K562 (cell line): ENCODE measurements at regions not wholly inside any gene's neighbourhood (a gene's known extent, or its start where the extent isn't known, plus 50 kb on each side); places are given as distances from the start of the nearest gene placed in this dataset.

Experiments
- ATAC-seq: fragments of 200-7000 bp; cut with Tn5 transposase; 3 replicates; pipeline ENCODE4 v1.9.1; 2020; ENCODE audit warnings: moderate library complexity
- BruUV-seq: library from RNA; stranded (reverse); fragments of 400-500 nt; replicated peaks from 2 replicates; lab custom pipeline; 2021; lab: Mats Ljungman, UMichigan
- CTCF ChIA-PET: fragments of 300-600 bp; formaldehyde crosslinking; extraction: SDS; loops from one replicate; lab custom pipeline; 2021; ENCODE audit warnings: low intra/inter-chr PET ratio; lab: Yijun Ruan, JAX
- POLR2A ChIA-PET: fragments of 300-600, 350-650 bp; sonication (Branson Sonifier 250); formaldehyde crosslinking; extraction: SDS; loops from one replicate; lab custom pipeline; 2021; ENCODE audit warnings: antibody characterized with exemption, inconsistent platforms; lab: Yijun Ruan, JAX
- DNase-seq, 4 experiments: peaks; one replicate each; pipeline versions ENCODE4 v3.0.0 to v3.0.0-alpha.2; 2011 to 2018; ENCODE audit warnings: low spot score in 3 of 4, mixed read lengths in 3 of 4; ENCODE audit errors: extremely low read depth in 1 of 4
- FAIRE-seq: peaks from 2 replicates; lab custom pipeline; 2011; peaks lifted over from hg19 to GRCh38; lab: Jason Lieb, UNC
- H2AFZ ChIP-seq: 2 replicates; pipeline ENCODE4 v1.6.0; 2011; ENCODE audit warnings: low read depth, low read length, control low read depth, inconsistent platforms
- H3K27ac ChIP-seq: fragments of 200-600 bp; 3 replicates; pipeline ENCODE4 v1.8.0; 2011; ENCODE audit warnings: low read depth, mild to moderate bottlenecking, control low read depth, inconsistent platforms, low read length, moderate library complexity, mixed read lengths; ENCODE audit errors: extremely low read depth
- H3K27me3 ChIP-seq, 2 experiments: fragments of 300-600 bp in 1 of 2; 2 replicates in 1 of 2; 3 replicates in 1 of 2; pipeline versions ENCODE4 v1.6.0 to v1.8.0; 2011; ENCODE audit warnings: inconsistent platforms in 2 of 2, low read length in 2 of 2, mild to moderate bottlenecking in 1 of 2, mixed read lengths in 1 of 2, moderate library complexity in 1 of 2; ENCODE audit not compliant: control insufficient read depth in 2 of 2, insufficient read depth in 2 of 2
- H3K36me3 ChIP-seq: fragments of 300-600 bp; 3 replicates; pipeline ENCODE4 v1.8.0; 2011; ENCODE audit warnings: mild to moderate bottlenecking, low read length, inconsistent platforms; ENCODE audit not compliant: control insufficient read depth, insufficient read depth
- H3K4me1 ChIP-seq, 2 experiments: fragments of 200-600 bp in 1 of 2; replicated peaks in 1 of 2; 2 replicates in 1 of 2; 3 replicates in 1 of 2; pipeline versions ENCODE4 v1.5.1 to v1.8.0; 2011; ENCODE audit warnings: inconsistent platforms in 2 of 2, low read length in 2 of 2, mild to moderate bottlenecking in 1 of 2, mixed read lengths in 1 of 2, moderate library complexity in 1 of 2; ENCODE audit not compliant: control insufficient read depth in 2 of 2, insufficient read depth in 2 of 2
- H3K4me2 ChIP-seq: 2 replicates; pipeline ENCODE4 v1.6.1; 2011; ENCODE audit warnings: low read length, control low read depth, inconsistent platforms, mixed read lengths; ENCODE audit not compliant: insufficient read depth
- H3K4me3 ChIP-seq: fragments of 200-600 bp; sonication (generic), shearing (Covaris generic); 2 replicates; pipeline ENCODE4 v1.5.1; 2016; ENCODE audit warnings: control low read depth, inconsistent platforms
- H3K79me2 ChIP-seq: fragments of 200-600 bp; 3 replicates; pipeline ENCODE4 v1.8.0; 2011; ENCODE audit warnings: low read length, inconsistent platforms; ENCODE audit not compliant: control insufficient read depth, insufficient read depth
- H3K9ac ChIP-seq, 2 experiments: 2 replicates each; pipeline versions ENCODE4 v1.6.0 to v1.6.1; 2011; ENCODE audit warnings: low read depth in 2 of 2, low read length in 2 of 2, control low read depth in 1 of 2, inconsistent platforms in 1 of 2, mild to moderate bottlenecking in 1 of 2, mixed read lengths in 1 of 2; ENCODE audit not compliant: insufficient read depth in 1 of 2
- H3K9me1 ChIP-seq: one replicate; pipeline ENCODE4 v1.6.0; 2011; ENCODE audit warnings: inconsistent platforms, mild to moderate bottlenecking, low read length, moderate library complexity; ENCODE audit not compliant: control insufficient read depth, insufficient read depth
- H3K9me3 ChIP-seq: replicated peaks from 2 replicates; pipeline ENCODE4 v1.5.1; 2011; ENCODE audit warnings: low read depth, low read length, inconsistent platforms; ENCODE audit not compliant: control insufficient read depth, insufficient read depth
- H4K20me1 ChIP-seq: replicated peaks from 2 replicates; pipeline ENCODE4 v1.6.1; 2011; ENCODE audit warnings: low read length, inconsistent platforms, mixed read lengths; ENCODE audit not compliant: control insufficient read depth, insufficient read depth
- BACH1 ChIP-seq: fragments of 200-800 bp; sonication (Bioruptor generic); IDR thresholded peaks from 2 replicates; pipeline ENCODE4 v1.6.1; 2016; ENCODE audit warnings: missing genetic modification characterization, missing compliant biosample characterization
- CSDE1 ChIP-seq, 2 experiments: fragments of 450-650 bp; IDR thresholded peaks; 2 replicates each; pipeline ENCODE4 v1.6.1; 2016; ENCODE audit warnings: mild to moderate bottlenecking in 1 of 2
- EHMT2 ChIP-seq: fragments of 450-650 bp; IDR thresholded peaks from 2 replicates; pipeline ENCODE4 v1.6.1; 2018; ENCODE audit warnings: antibody characterized with exemption
- GTF2A2 ChIP-seq: IDR thresholded peaks from 2 replicates; pipeline ENCODE4 v1.6.1; 2016; ENCODE audit warnings: mild to moderate bottlenecking, missing genetic modification characterization, missing compliant biosample characterization
- MEIS2 ChIP-seq: fragments of 450-650 bp; IDR thresholded peaks from 2 replicates; pipeline ENCODE4 v1.6.1; 2014; ENCODE audit warnings: mild to moderate bottlenecking; ENCODE audit not compliant: partially characterized antibody
- MYC ChIP-seq, 2 experiments: fragments of 250-450 bp in 1 of 2; sonication (Bioruptor Pico) in 1 of 2; IDR thresholded peaks; 2 replicates each; pipeline versions ENCODE4 v1.5.1 to v1.6.1; 2012 to 2021; ENCODE audit warnings: low read depth in 2 of 2, borderline replicate concordance in 1 of 2, improper control_type of control experiment in 1 of 2, low read length in 1 of 2, mild to moderate bottlenecking in 1 of 2, moderate library complexity in 1 of 2
- SIRT6 ChIP-seq: IDR thresholded peaks from one replicate; pipeline ENCODE4 v1.6.1; 2012; ENCODE audit warnings: low read depth, mild to moderate bottlenecking, control low read depth, inconsistent platforms, low read length, moderate library complexity
- SMAD1 ChIP-seq: fragments of 150-350 bp; IDR thresholded peaks from 2 replicates; pipeline ENCODE4 v1.6.1; 2014; ENCODE audit warnings: low read length, low read depth; ENCODE audit not compliant: partially characterized antibody
- SMAD2 ChIP-seq: fragments of 150-350 bp; IDR thresholded peaks from 2 replicates; pipeline ENCODE4 v1.6.1; 2014; ENCODE audit warnings: low read depth, mild to moderate bottlenecking, low read length
- ZNF212 ChIP-seq: fragments of 450-650 bp; formaldehyde crosslinking; IDR thresholded peaks from 2 replicates; pipeline ENCODE4 v1.4.0; 2020; ENCODE audit warnings: mild to moderate bottlenecking
- ZNF696 ChIP-seq: fragments of 250-450 bp; sonication (Bioruptor Pico); conservative IDR thresholded peaks from 2 replicates; pipeline ENCODE4 v1.4.0; 2020; ENCODE audit warnings: mild to moderate bottlenecking, moderate library complexity
- WGBS: fragments of 100-300 bp; shearing (Covaris generic); methylation state at CpG from one replicate; pipeline ENCODE4 v1.1.6; 2016; ENCODE audit warnings: low coverage, mixed read lengths; ENCODE audit not compliant: insufficient coverage; ENCODE audit errors: missing lambda C conversion rate; 5-methylcytosine and 5-hydroxymethylcytosine counted together
- in situ Hi-C: fragments of 300-500 bp; cut with MboI; formaldehyde crosslinking; loops from 4 replicates; pipeline ENCODE4 v1.15.0; 2018; ENCODE audit warnings: inconsistent platforms, mixed read lengths
- intact Hi-C: fragments of 100-400 bp; cut with micrococcal nuclease; formaldehyde crosslinking; loops from 2 replicates; pipeline ENCODE4 v1.14.2; 2022
- TF ChIP-seq, protein P1 (sequence below): IDR thresholded peaks from 2 replicates; pipeline ENCODE4 v1.6.1; 2016; ENCODE audit warnings: missing genetic modification characterization, missing compliant biosample characterization
- TF ChIP-seq, protein P2 (sequence below), 2 experiments: fragments of 450-650 bp in 1 of 2; sonication (generic) in 1 of 2; formaldehyde crosslinking in 1 of 2; IDR thresholded peaks; 2 replicates each; pipeline versions ENCODE4 v1.7.1 to v1.9.0; 2016 to 2022; ENCODE audit warnings: inconsistent platforms in 1 of 2, mild to moderate bottlenecking in 1 of 2, missing genetic modification reagents in 1 of 2

DNA sequence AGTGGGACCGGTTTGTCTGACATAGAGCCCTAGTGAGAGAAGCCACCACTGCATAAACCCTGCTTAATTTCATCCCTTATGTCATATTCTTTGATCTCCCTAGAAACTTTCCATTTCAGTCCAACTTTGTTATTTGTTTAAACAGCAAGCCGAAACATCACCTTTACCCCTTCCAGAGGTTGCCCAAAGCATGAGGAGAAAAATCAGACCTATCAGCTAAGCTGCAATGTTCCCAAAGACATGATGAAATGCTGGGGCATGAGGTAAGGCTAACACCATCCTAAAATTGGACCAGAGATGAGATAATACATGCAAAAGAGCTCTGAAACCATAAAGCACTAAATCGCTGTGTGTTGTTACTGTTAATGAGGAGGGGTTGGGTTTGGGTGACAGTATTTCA lies 447.9 kb upstream of the ACVR2A start:
- in situ Hi-C loops (no loop called here), intact Hi-C loops (no loop called here)
- no peak for FAIRE-seq
- Histone ChIP-seq H2AFZ (no peak overlapping the region), H3K27ac (no peak overlapping the region), H3K36me3 (no peaks in the 10 kb centered on the region), H3K9me3 (no peaks in the 10 kb centered on the region), H3K9me1 (no peaks in the 10 kb centered on the region), H3K27me3 (no peaks in the 10 kb centered on the region), H3K4me1 (no peaks in the 10 kb centered on the region), H3K79me2 (no peaks in the 10 kb centered on the region), H3K9ac (no peak overlapping the region), H3K4me3 (no peak overlapping the region), H3K4me2 (no peak overlapping the region), H4K20me1 (no peaks in the 10 kb centered on the region)
- WGBS: 0% methylated on average over 3 of the region's 3 CpGs
- CTCF ChIA-PET: no interaction called here
- ATAC-seq: no peak
- DNase-seq: no peak
- BruUV-seq: no TSS peak
- POLR2A ChIA-PET: no interaction called here
- TF ChIP-seq MYC (IDR thresholded peaks at IDR 0.05; ENCODE audit: low read depth, low read length): no peak
- TF ChIP-seq MYC (CRISPR knock-in tag; IDR thresholded peaks at IDR 0.05; ENCODE audit: borderline replicate concordance, low read depth): no peak
- TF ChIP-seq EHMT2: no peak
- TF ChIP-seq GTF2A2 (tag): no peak
- no peak for TF ChIP-seq CSDE1 (IDR thresholded peaks at IDR 0.05)
- no peak for TF ChIP-seq ZNF212 (CRISPR knock-in tag)
- no peak for TF ChIP-seq SMAD2
- no peak for TF ChIP-seq ZNF696 (CRISPR knock-in tag)
- no peak for TF ChIP-seq MEIS2
- TF ChIP-seq, protein P1, sequence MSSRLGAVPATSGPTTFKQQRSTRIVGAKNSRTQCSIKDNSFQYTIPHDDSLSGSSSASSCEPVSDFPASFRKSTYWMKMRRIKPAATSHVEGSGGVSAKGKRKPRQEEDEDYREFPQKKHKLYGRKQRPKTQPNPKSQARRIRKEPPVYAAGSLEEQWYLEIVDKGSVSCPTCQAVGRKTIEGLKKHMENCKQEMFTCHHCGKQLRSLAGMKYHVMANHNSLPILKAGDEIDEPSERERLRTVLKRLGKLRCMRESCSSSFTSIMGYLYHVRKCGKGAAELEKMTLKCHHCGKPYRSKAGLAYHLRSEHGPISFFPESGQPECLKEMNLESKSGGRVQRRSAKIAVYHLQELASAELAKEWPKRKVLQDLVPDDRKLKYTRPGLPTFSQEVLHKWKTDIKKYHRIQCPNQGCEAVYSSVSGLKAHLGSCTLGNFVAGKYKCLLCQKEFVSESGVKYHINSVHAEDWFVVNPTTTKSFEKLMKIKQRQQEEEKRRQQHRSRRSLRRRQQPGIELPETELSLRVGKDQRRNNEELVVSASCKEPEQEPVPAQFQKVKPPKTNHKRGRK (tag): no peak
- no peak for TF ChIP-seq SIRT6
- TF ChIP-seq, protein P2, sequence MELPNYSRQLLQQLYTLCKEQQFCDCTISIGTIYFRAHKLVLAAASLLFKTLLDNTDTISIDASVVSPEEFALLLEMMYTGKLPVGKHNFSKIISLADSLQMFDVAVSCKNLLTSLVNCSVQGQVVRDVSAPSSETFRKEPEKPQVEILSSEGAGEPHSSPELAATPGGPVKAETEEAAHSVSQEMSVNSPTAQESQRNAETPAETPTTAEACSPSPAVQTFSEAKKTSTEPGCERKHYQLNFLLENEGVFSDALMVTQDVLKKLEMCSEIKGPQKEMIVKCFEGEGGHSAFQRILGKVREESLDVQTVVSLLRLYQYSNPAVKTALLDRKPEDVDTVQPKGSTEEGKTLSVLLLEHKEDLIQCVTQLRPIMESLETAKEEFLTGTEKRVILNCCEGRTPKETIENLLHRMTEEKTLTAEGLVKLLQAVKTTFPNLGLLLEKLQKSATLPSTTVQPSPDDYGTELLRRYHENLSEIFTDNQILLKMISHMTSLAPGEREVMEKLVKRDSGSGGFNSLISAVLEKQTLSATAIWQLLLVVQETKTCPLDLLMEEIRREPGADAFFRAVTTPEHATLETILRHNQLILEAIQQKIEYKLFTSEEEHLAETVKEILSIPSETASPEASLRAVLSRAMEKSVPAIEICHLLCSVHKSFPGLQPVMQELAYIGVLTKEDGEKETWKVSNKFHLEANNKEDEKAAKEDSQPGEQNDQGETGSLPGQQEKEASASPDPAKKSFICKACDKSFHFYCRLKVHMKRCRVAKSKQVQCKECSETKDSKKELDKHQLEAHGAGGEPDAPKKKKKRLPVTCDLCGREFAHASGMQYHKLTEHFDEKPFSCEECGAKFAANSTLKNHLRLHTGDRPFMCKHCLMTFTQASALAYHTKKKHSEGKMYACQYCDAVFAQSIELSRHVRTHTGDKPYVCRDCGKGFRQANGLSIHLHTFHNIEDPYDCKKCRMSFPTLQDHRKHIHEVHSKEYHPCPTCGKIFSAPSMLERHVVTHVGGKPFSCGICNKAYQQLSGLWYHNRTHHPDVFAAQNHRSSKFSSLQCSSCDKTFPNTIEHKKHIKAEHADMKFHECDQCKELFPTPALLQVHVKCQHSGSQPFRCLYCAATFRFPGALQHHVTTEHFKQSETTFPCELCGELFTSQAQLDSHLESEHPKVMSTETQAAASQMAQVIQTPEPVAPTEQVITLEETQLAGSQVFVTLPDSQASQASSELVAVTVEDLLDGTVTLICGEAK (IDR thresholded peaks at IDR 0.05): no peak
- TF ChIP-seq, protein P2 (CRISPR knock-in tag; IDR thresholded peaks at IDR 0.05): no peak
- no peak for TF ChIP-seq BACH1
- TF ChIP-seq SMAD1: no peak
